HepG2 (cell line): ENCODE measurements at regions not wholly inside any gene's neighbourhood (a gene's known extent, or its start where the extent isn't known, plus 50 kb on each side); places are given as distances from the start of the nearest gene placed in this dataset.

Experiments
- ATAC-seq: fragments of 200-7000 bp; cut with Tn5 transposase; 3 replicates; pipeline ENCODE4 v1.9.1; 2020; ENCODE audit warnings: mild to moderate bottlenecking, moderate library complexity
- BruUV-seq: library from RNA; stranded (reverse); fragments of 400-500 nt; replicated peaks from 2 replicates; lab custom pipeline; 2021; lab: Mats Ljungman, UMichigan
- CTCF ChIA-PET: fragments of 300-600 bp; formaldehyde crosslinking; extraction: SDS; loops from one replicate; lab custom pipeline; 2021; ENCODE audit warnings: low total read pairs, inconsistent platforms, low intra/inter-chr PET ratio; lab: Yijun Ruan, JAX
- POLR2A ChIA-PET: fragments of 350-600 bp; sonication (Branson Sonifier 250); formaldehyde crosslinking; loops from one replicate; lab custom pipeline; 2020; ENCODE audit warnings: antibody characterized with exemption, inconsistent platforms; lab: Yijun Ruan, JAX
- DNase-seq: peaks from one replicate; pipeline ENCODE4 v3.0.0-alpha.2; 2015; ENCODE audit warnings: low spot score
- FAIRE-seq: peaks from 3 replicates; lab custom pipeline; 2011; peaks lifted over from hg19 to GRCh38; lab: Jason Lieb, UNC
- H2AFZ ChIP-seq: one replicate; pipeline ENCODE4 v1.6.1; 2011; ENCODE audit warnings: low read length, inconsistent platforms
- H3K27ac ChIP-seq: fragments of 300-600 bp; 3 replicates; pipeline ENCODE4 v1.8.0; 2011; ENCODE audit warnings: mixed run types, mild to moderate bottlenecking, mixed read lengths, low read length, inconsistent platforms; ENCODE audit not compliant: insufficient read depth; ENCODE audit errors: extremely low read length
- H3K27me3 ChIP-seq, 2 experiments: fragments of 200-600 bp in 1 of 2; 2 replicates in 1 of 2; 3 replicates in 1 of 2; pipeline versions ENCODE4 v1.6.0 to v1.8.0; 2011; ENCODE audit warnings: low read length in 2 of 2, mild to moderate bottlenecking in 2 of 2, moderate library complexity in 2 of 2, inconsistent platforms in 1 of 2; ENCODE audit not compliant: insufficient read depth in 2 of 2, control insufficient read depth in 1 of 2
- H3K36me3 ChIP-seq, 2 experiments: fragments of 200-600 bp in 1 of 2; replicated peaks in 1 of 2; 2 replicates in 1 of 2; 3 replicates in 1 of 2; pipeline versions ENCODE4 v1.5.1 to v1.8.0; 2011; ENCODE audit warnings: low read length in 2 of 2, inconsistent platforms in 1 of 2; ENCODE audit not compliant: insufficient read depth in 2 of 2, control insufficient read depth in 1 of 2
- H3K4me1 ChIP-seq: 2 replicates; pipeline ENCODE4 v1.5.1; 2012; ENCODE audit warnings: low read length, inconsistent platforms; ENCODE audit not compliant: insufficient read depth
- H3K4me2 ChIP-seq: 2 replicates; pipeline ENCODE4 v1.6.0; 2011; ENCODE audit warnings: low read depth, low read length, inconsistent platforms
- H3K4me3 ChIP-seq, 3 experiments: fragments of 200-600 bp in 1 of 3; sonication (generic), shearing (Covaris generic) in 1 of 3; replicated peaks in 1 of 3; 2 replicates each; pipeline ENCODE4 v1.5.1; 2011 to 2016; ENCODE audit warnings: low read length in 3 of 3, inconsistent platforms in 2 of 3, low read depth in 2 of 3, mild to moderate bottlenecking in 2 of 3, control low read depth in 1 of 3, mixed read lengths in 1 of 3; ENCODE audit not compliant: insufficient read depth in 1 of 3
- H3K79me2 ChIP-seq: one replicate; pipeline ENCODE4 v1.6.1; 2011; ENCODE audit warnings: low read length, inconsistent platforms; ENCODE audit not compliant: insufficient read depth
- H3K9ac ChIP-seq: 2 replicates; pipeline ENCODE4 v1.6.0; 2011; ENCODE audit warnings: mild to moderate bottlenecking, low read depth, low read length, inconsistent platforms; ENCODE audit not compliant: insufficient read depth
- H3K9me3 ChIP-seq: 2 replicates; pipeline ENCODE4 v1.5.1; 2012; ENCODE audit warnings: mild to moderate bottlenecking, low read length
- H4K20me1 ChIP-seq: 2 replicates; pipeline ENCODE4 v1.6.0; 2011; ENCODE audit warnings: inconsistent platforms, mild to moderate bottlenecking, low read length, moderate library complexity; ENCODE audit not compliant: insufficient read depth
- HNRNPLL ChIP-seq: fragments of 200-400 bp; formaldehyde crosslinking; IDR thresholded peaks from 2 replicates; pipeline ENCODE4 v1.6.1; 2017; ENCODE audit warnings: mild to moderate bottlenecking, low read depth, low read length; ENCODE audit not compliant: poor library complexity, severe bottlenecking
- SMYD3 ChIP-seq: sonication (generic); formaldehyde crosslinking; IDR thresholded peaks from 2 replicates; pipeline ENCODE4 v1.8.1; 2023; ENCODE audit warnings: mild to moderate bottlenecking, missing genetic modification reagents
- TFAP4 ChIP-seq: sonication (generic); IDR thresholded peaks from 2 replicates; pipeline ENCODE4 v1.6.1; 2016; ENCODE audit warnings: low read depth, borderline replicate concordance
- ZFP36L2 ChIP-seq: sonication (generic); formaldehyde crosslinking; IDR thresholded peaks from 2 replicates; pipeline ENCODE4 v1.4.0; 2020; ENCODE audit warnings: missing genetic modification reagents
- ZNF75D ChIP-seq: sonication (generic); formaldehyde crosslinking; IDR thresholded peaks from 2 replicates; pipeline ENCODE4 v1.8.1; 2023; ENCODE audit warnings: missing genetic modification reagents, mild to moderate bottlenecking, borderline replicate concordance
- ZNF850 ChIP-seq: sonication (generic); formaldehyde crosslinking; conservative IDR thresholded peaks from 2 replicates; pipeline ENCODE4 v1.9.0; 2021; ENCODE audit warnings: mild to moderate bottlenecking, missing genetic modification reagents
- WGBS: methylation state at CpG from one replicate; pipeline ENCODE4 v1.1.6; 2017; ENCODE audit warnings: low lambda C conversion rate; 5-methylcytosine and 5-hydroxymethylcytosine counted together
- in situ Hi-C: cut with HindIII; loops from 2 replicates; pipeline ENCODE4 v1.10.0; 2017; ENCODE audit warnings: low pct_unique_long_range_greater_than_20kb; ENCODE audit not compliant: extremely low pct_ligation_motif_present
- intact Hi-C: fragments of 100-400 bp; cut with micrococcal nuclease; formaldehyde crosslinking; loops from one replicate; pipeline ENCODE4 v1.10.0; 2022; ENCODE audit not compliant: unreplicated experiment

- no peak for ATAC-seq
- H3K4me1 ChIP-seq, result no peaks in the 10 kb centered on the region
- BruUV-seq, result no TSS peak
- H2AFZ ChIP-seq, result no peak overlapping the region
- H3K9me3 ChIP-seq, result no peaks in the 10 kb centered on the region
- no peak for FAIRE-seq
- ChIA-PET POLR2A (no interaction called here), CTCF (no interaction called here)
- H3K27me3 ChIP-seq, result no peaks in the 10 kb centered on the region; a peak in 1 of 5 replicates
- intact Hi-C loops, result no loop called here
- no peak overlapping the region for H3K4me2 ChIP-seq
- 16% methylated on average over 2 of the region's 2 CpGs for WGBS
- no peak for DNase-seq
- H3K79me2 ChIP-seq, result no peaks in the 10 kb centered on the region
- no peak overlapping the region for H3K9ac ChIP-seq
- H3K36me3 ChIP-seq, result no peaks in the 10 kb centered on the region
- no peak overlapping the region for H3K27ac ChIP-seq
- in situ Hi-C loops, result no loop called here
- no peak for TF ChIP-seq HNRNPLL
- TF ChIP-seq TFAP4, result no peak
- no peak for TF ChIP-seq ZNF75D (CRISPR knock-in tag)
- no peak for TF ChIP-seq SMYD3
- no peak for TF ChIP-seq ZFP36L2
- H3K4me3 ChIP-seq, result no peak overlapping the region
- H4K20me1 ChIP-seq, result no peaks in the 10 kb centered on the region
These were observed 327.3 kb upstream of the SOX9 start for GRCh38 chr17:71793518-71793917.

GRCh38 chr17:71798701-71799100 lies 322.1 kb upstream of the SOX9 start:
- BruUV-seq, result no TSS peak
- in situ Hi-C loops (no loop called here), intact Hi-C loops (no loop called here)
- no peak overlapping the region for H2AFZ ChIP-seq
- FAIRE-seq (no peak), DNase-seq (no peak), ATAC-seq (no peak)
- ChIA-PET POLR2A (no interaction called here), CTCF (no interaction called here)
- no peak overlapping the region for H3K4me3 ChIP-seq
- no peaks in the 10 kb centered on the region for H3K36me3 ChIP-seq
- no peak overlapping the region for H3K9ac ChIP-seq
- H3K9me3 ChIP-seq, result no peaks in the 10 kb centered on the region
- no peaks in the 10 kb centered on the region for H3K4me1 ChIP-seq
- H3K27ac ChIP-seq, result no peak overlapping the region
- no peaks in the 10 kb centered on the region for H3K79me2 ChIP-seq
- WGBS, result 4% methylated on average over 2 of the region's 2 CpGs
- no peak for TF ChIP-seq ZNF850 (CRISPR knock-in tag)
- H3K27me3 ChIP-seq, result no peaks in the 10 kb centered on the region; a peak in 1 of 5 replicates
- H3K4me2 ChIP-seq, result no peak overlapping the region
- H4K20me1 ChIP-seq, result no peaks in the 10 kb centered on the region
